Osteoblast (primary cell): ENCODE measurements at regions not wholly inside any gene's neighbourhood (a gene's known extent, or its start where the extent isn't known, plus 50 kb on each side); places are given as distances from the start of the nearest gene placed in this dataset.

Experiments
- DNase-seq: peaks from one replicate; pipeline ENCODE4 v3.0.0; 2011; ENCODE audit warnings: low spot score, mixed read lengths; ENCODE audit not compliant: insufficient read length; ENCODE audit errors: missing footprints
- H2AFZ ChIP-seq: 2 replicates; pipeline ENCODE4 v1.6.0; 2011; ENCODE audit warnings: mild to moderate bottlenecking, low read length
- H3K27ac ChIP-seq: 2 replicates; pipeline ENCODE4 v1.5.1; 2011; ENCODE audit warnings: mild to moderate bottlenecking, low read depth, low read length, moderate library complexity
- H3K27me3 ChIP-seq: 2 replicates; pipeline ENCODE4 v1.6.0; 2012; ENCODE audit warnings: mild to moderate bottlenecking, control low read depth, inconsistent platforms, low read length, moderate library complexity; ENCODE audit not compliant: insufficient read depth
- H3K36me3 ChIP-seq: 2 replicates; pipeline ENCODE4 v1.5.1; 2011; ENCODE audit warnings: mild to moderate bottlenecking, low read length, control low read depth, moderate library complexity; ENCODE audit not compliant: insufficient read depth
- H3K4me1 ChIP-seq: 2 replicates; pipeline ENCODE4 v1.5.1; 2011; ENCODE audit warnings: mild to moderate bottlenecking, low read length, control low read depth, moderate library complexity; ENCODE audit not compliant: insufficient read depth
- H3K4me2 ChIP-seq: 2 replicates; pipeline ENCODE4 v1.6.0; 2011; ENCODE audit warnings: mild to moderate bottlenecking, low read length; ENCODE audit not compliant: insufficient read depth
- H3K4me3 ChIP-seq: fragments of 200-600 bp; sonication (generic); 3 replicates; pipeline ENCODE4 v1.5.1; 2012; ENCODE audit warnings: mild to moderate bottlenecking, low read length, inconsistent platforms; ENCODE audit not compliant: insufficient read depth
- H3K79me2 ChIP-seq: 2 replicates; pipeline ENCODE4 v1.6.0; 2012; ENCODE audit warnings: mild to moderate bottlenecking, low read length, control low read depth, inconsistent platforms; ENCODE audit not compliant: insufficient read depth
- H3K9me3 ChIP-seq: 2 replicates; pipeline ENCODE4 v1.5.1; 2011; ENCODE audit warnings: low read depth, low read length, control low read depth
- H4K20me1 ChIP-seq: 2 replicates; pipeline ENCODE4 v1.6.0; 2012; ENCODE audit warnings: mild to moderate bottlenecking, low read length, control low read depth; ENCODE audit not compliant: insufficient read depth
- TF ChIP-seq, protein P1 (sequence below): IDR thresholded peaks from 2 replicates; pipeline ENCODE4 v1.5.1; 2011; ENCODE audit warnings: mild to moderate bottlenecking, low read depth, low read length, moderate library complexity; ENCODE audit errors: extremely low read depth

DNA sequence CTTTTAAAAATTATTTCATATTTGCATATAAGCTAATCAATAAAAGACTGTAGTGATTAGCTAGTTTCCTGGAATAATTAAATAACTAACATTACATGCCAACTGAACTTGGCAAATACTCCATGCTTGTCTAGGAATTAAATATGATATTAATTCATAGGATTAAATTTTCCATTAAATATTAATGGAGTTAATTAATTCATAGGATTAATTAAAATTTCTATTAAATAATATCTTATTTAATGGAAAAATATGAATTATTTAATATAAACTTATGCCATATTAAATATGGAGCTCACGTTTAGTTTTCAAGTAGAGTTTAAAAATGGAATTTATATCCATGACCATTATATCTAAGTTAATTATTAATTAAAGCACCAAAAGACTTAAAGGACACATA lies 517.8 kb upstream of the DAB2 start:
- Histone ChIP-seq H3K27ac (no peak overlapping the region), H2AFZ (no peak overlapping the region), H3K36me3 (no peaks in the 10 kb centered on the region), H3K79me2 (no peaks in the 10 kb centered on the region), H4K20me1 (no peaks in the 10 kb centered on the region), H3K9me3 (no peaks in the 10 kb centered on the region), H3K4me1 (no peaks in the 10 kb centered on the region), H3K27me3 (no peaks in the 10 kb centered on the region), H3K4me3 (no peak overlapping the region), H3K4me2 (no peak overlapping the region)
- DNase-seq, result no peak
- TF ChIP-seq, protein P1, sequence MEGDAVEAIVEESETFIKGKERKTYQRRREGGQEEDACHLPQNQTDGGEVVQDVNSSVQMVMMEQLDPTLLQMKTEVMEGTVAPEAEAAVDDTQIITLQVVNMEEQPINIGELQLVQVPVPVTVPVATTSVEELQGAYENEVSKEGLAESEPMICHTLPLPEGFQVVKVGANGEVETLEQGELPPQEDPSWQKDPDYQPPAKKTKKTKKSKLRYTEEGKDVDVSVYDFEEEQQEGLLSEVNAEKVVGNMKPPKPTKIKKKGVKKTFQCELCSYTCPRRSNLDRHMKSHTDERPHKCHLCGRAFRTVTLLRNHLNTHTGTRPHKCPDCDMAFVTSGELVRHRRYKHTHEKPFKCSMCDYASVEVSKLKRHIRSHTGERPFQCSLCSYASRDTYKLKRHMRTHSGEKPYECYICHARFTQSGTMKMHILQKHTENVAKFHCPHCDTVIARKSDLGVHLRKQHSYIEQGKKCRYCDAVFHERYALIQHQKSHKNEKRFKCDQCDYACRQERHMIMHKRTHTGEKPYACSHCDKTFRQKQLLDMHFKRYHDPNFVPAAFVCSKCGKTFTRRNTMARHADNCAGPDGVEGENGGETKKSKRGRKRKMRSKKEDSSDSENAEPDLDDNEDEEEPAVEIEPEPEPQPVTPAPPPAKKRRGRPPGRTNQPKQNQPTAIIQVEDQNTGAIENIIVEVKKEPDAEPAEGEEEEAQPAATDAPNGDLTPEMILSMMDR, result no peak

DNA sequence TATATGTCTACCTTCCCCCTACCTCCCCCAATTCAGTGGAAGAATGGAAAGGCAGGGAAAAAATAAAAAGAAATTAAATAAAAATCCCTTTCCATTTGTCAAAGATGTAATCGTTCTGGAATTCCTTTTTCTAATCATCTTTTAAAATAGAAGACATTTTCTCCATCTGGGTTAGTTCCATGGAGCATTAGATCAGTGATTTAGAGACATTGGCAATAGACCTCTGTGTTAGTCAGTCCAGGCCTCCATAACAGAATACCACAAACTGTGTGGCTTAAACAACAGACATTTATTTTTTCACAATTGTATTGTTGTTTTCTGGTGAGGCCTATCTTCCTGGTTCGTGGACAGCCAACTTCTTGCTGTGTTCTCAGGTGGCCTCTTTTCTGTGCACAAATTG lies 516.6 kb upstream of the DAB2 start:
- DNase-seq, result no peak
- H3K79me2 ChIP-seq, result no peaks in the 10 kb centered on the region
- no peaks in the 10 kb centered on the region for H3K9me3 ChIP-seq
- H3K4me1 ChIP-seq, result no peaks in the 10 kb centered on the region
- peak overlapping the region; percentile 24 for H2AFZ ChIP-seq
- H4K20me1 ChIP-seq, result no peaks in the 10 kb centered on the region
- no peak overlapping the region for H3K4me2 ChIP-seq
- TF ChIP-seq, protein P1, result no peak
- H3K27me3 ChIP-seq, result no peaks in the 10 kb centered on the region
- H3K4me3 ChIP-seq, result no peak overlapping the region
- no peak overlapping the region for H3K27ac ChIP-seq
- H3K36me3 ChIP-seq, result no peaks in the 10 kb centered on the region

DNA sequence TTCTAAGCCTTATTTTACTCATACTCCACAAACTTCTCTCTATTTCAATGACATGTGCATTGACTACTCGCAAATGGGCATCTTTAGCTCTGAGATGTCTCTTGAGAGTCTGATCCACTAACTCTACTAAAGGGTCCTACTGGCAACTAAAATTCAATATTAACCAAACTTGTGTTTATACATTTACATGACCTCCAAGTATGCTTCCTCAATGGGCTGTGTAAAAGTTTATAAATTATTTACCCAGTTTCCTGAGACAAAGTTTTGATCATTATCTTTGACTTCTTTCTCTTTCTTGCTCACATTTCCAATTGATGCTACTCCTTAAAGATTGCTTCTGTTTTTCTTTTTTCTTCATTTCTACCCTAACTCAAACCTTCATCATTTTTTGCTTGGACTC lies 510.1 kb upstream of the DAB2 start:
- no peak for DNase-seq
- Histone ChIP-seq H3K36me3 (no peaks in the 10 kb centered on the region), H2AFZ (no peak overlapping the region), H3K4me2 (no peak overlapping the region), H4K20me1 (no peaks in the 10 kb centered on the region), H3K9me3 (no peaks in the 10 kb centered on the region), H3K27me3 (no peaks in the 10 kb centered on the region), H3K27ac (no peak overlapping the region), H3K4me3 (no peak overlapping the region), H3K79me2 (no peaks in the 10 kb centered on the region), H3K4me1 (no peaks in the 10 kb centered on the region)
- TF ChIP-seq, protein P1, result no peak

DNA sequence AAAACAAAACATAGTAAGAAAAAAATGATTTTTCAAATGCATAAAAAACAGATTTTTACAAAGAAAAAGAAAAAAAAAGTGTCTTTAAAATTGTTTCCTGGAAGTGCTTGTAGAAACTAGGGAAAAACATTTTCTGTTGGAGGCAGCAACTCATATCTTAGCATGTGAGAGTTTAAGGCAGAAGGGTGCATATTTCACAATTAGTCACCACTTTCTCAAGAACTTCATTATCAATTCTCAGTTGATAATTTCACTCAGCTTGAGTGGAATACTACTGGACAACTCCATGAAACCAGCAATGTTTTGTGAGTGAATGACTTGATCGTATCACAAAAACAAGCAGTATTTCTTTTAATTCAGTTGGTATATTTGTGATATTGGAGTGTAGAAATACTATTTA lies 508.3 kb upstream of the DAB2 start:
- Histone ChIP-seq H3K9me3 (no peaks in the 10 kb centered on the region), H3K79me2 (no peaks in the 10 kb centered on the region), H3K27ac (no peak overlapping the region), H3K4me3 (no peak overlapping the region), H3K27me3 (no peaks in the 10 kb centered on the region), H4K20me1 (no peaks in the 10 kb centered on the region), H3K4me1 (no peaks in the 10 kb centered on the region), H3K36me3 (no peaks in the 10 kb centered on the region), H3K4me2 (no peak overlapping the region), H2AFZ (no peak overlapping the region)
- TF ChIP-seq, protein P1, result no peak
- no peak for DNase-seq
